ENCODE measurements at regions not wholly inside any gene's neighbourhood (a gene's known extent, or its start where the extent isn't known, plus 50 kb on each side); places are given as distances from the start of the nearest gene placed in this dataset.

DNA sequence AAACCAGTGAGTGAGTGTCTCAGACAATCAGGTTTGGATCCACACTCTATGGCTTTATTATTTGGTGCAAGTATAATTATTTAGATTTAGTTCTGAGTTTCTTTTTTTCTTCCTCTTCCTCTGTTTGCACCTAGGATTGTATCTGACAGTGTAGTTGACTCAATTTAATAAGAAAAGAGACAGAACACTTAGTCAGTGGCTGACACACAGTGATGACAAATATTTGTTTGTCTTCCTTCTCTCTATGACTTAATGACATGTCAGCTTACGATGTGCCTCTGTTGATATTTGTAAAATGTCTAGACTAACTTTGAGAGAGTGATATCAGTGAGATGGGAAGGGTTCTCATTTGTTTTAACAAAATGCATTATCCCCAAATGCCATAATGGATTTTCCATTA lies 129.5 kb upstream of the SLC10A2 start:
- Histone ChIP-seq H3K27me3 (no peaks in the 10 kb centered on the region), H3K4me3 (no peak overlapping the region), H3K9me2 (replicated peaks; ENCODE audit: insufficient read depth) (no peaks in the 10 kb centered on the region), H3K4me1 (ENCODE audit: insufficient read depth) (no peaks in the 10 kb centered on the region), H3K4me2 (no peak overlapping the region), H4K20me1 (ENCODE audit: insufficient read depth, poor library complexity, severe bottlenecking) (no peaks in the 10 kb centered on the region), H3K9me3 (ENCODE audit: low read depth) (no peaks in the 10 kb centered on the region), H2AFZ (no peak overlapping the region), H3K79me2 (no peaks in the 10 kb centered on the region), H3K27ac (no peak overlapping the region), H3K36me3 (replicated peaks; ENCODE audit: insufficient read depth, low read depth) (no peaks in the 10 kb centered on the region)
- no peak for DNase-seq (ENCODE audit: low spot score)
- TF ChIP-seq EZH2 (IDR thresholded peaks at IDR 0.05; ENCODE audit: borderline replicate concordance) = no peak
- no peak for TF ChIP-seq CTCF (IDR thresholded peaks at IDR 0.05; ENCODE audit: poor library complexity)
- no peak for TF ChIP-seq EZH2phosphoT487 (IDR thresholded peaks at IDR 0.05; ENCODE audit: low read depth, severe bottlenecking, unreplicated experiment)
- 27% methylated on average over 1 of the region's 1 CpG for WGBS (ENCODE audit: low lambda C conversion rate, missing lambda C conversion rate)

DNA sequence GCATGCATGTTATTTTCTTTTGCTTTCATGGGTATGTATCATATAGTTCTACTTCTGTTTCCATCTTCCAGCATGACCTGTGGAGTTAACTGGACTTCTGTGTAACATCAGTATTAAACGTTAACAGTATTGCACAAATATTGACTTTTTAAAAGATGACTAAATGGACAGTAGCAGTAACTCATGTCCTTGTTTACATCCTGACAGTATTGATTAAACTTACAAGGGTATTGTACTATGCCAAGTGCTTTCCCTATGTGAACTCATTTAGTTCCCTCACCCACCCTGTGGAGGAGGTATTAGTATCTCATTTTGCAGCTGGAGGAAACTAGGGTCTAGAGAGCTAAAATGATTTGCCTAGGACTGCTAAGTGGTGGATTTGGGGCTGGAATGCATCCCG lies 128.7 kb upstream of the SLC10A2 start:
- no peaks in the 10 kb centered on the region for H3K27me3 ChIP-seq
- TF ChIP-seq EZH2 (IDR thresholded peaks at IDR 0.05; ENCODE audit: borderline replicate concordance) = no peak
- no peak for TF ChIP-seq CTCF (IDR thresholded peaks at IDR 0.05; ENCODE audit: poor library complexity)
- TF ChIP-seq EZH2phosphoT487 (IDR thresholded peaks at IDR 0.05; ENCODE audit: low read depth, severe bottlenecking, unreplicated experiment) = no peak
- H3K4me1 ChIP-seq (ENCODE audit: insufficient read depth) = peaks cover 5% of the 10 kb centered on the region
- H3K9me2 ChIP-seq (replicated peaks; ENCODE audit: insufficient read depth) = no peaks in the 10 kb centered on the region
- no peak overlapping the region for H3K4me3 ChIP-seq
- H4K20me1 ChIP-seq (ENCODE audit: insufficient read depth, poor library complexity, severe bottlenecking) = no peaks in the 10 kb centered on the region
- no peak overlapping the region for H3K4me2 ChIP-seq
- no peak for DNase-seq (ENCODE audit: low spot score)
- H3K79me2 ChIP-seq = no peaks in the 10 kb centered on the region
- H2AFZ ChIP-seq = no peak overlapping the region
- H3K27ac ChIP-seq = no peak overlapping the region
- 70% methylated on average over 2 of the region's 2 CpGs for WGBS (ENCODE audit: low lambda C conversion rate, missing lambda C conversion rate)
- no peaks in the 10 kb centered on the region for H3K9me3 ChIP-seq (ENCODE audit: low read depth)
- no peaks in the 10 kb centered on the region for H3K36me3 ChIP-seq (replicated peaks; ENCODE audit: insufficient read depth, low read depth)

DNA sequence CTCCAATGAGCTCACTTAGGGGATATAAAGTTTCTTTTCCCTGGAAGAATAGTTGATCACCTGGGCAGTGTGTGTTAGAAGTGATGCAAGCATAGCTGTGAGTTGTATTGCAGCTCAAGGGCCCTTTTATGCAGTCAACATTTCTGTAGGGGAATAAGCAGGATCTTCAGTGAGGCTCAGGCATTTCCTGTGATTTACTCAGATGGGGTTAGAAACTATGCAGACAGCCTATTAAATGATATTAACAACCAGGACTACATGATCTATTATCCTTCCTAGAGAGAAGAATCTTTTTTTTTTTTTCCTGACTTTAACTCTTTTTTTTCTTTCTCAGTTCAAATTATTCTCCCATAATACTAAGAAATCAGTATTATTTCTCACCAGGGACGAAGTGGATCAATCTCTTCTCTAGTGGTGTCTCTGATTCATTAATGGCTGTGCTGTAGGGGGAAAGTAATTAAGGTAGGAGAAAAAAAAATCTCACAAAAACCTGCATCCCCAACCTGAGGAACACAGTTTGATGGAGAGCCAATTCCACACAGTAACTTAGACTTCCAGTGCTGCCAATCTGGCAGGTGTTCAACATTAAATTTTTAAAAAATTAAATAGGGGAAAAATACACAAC lies 126.4 kb upstream of the SLC10A2 start:
- H3K9me3 ChIP-seq (ENCODE audit: low read depth) = no peaks in the 10 kb centered on the region
- no peaks in the 10 kb centered on the region for H4K20me1 ChIP-seq (ENCODE audit: insufficient read depth, poor library complexity, severe bottlenecking)
- 87% methylated on average over 1 of the region's 1 CpG for WGBS (ENCODE audit: low lambda C conversion rate, missing lambda C conversion rate)
- no peak overlapping the region for H3K27ac ChIP-seq
- no peaks in the 10 kb centered on the region for H3K36me3 ChIP-seq (replicated peaks; ENCODE audit: insufficient read depth, low read depth)
- H3K27me3 ChIP-seq = no peaks in the 10 kb centered on the region
- H3K4me2 ChIP-seq = no peak overlapping the region
- DNase-seq (ENCODE audit: low spot score) = no peak
- no peaks in the 10 kb centered on the region for H3K9me2 ChIP-seq (replicated peaks; ENCODE audit: insufficient read depth)
- H2AFZ ChIP-seq = no peak overlapping the region
- TF ChIP-seq EZH2 (IDR thresholded peaks at IDR 0.05; ENCODE audit: borderline replicate concordance) (no peak), CTCF (IDR thresholded peaks at IDR 0.05; ENCODE audit: poor library complexity) (no peak), EZH2phosphoT487 (IDR thresholded peaks at IDR 0.05; ENCODE audit: low read depth, severe bottlenecking, unreplicated experiment) (no peak)
- no peak overlapping the region for H3K4me3 ChIP-seq
- H3K79me2 ChIP-seq = no peaks in the 10 kb centered on the region
- H3K4me1 ChIP-seq (ENCODE audit: insufficient read depth) = peaks cover 8% of the 10 kb centered on the region

Measured in hepatocyte (in vitro differentiated cells).